PC-9 (cell line): ENCODE measurements at regions not wholly inside any gene's neighbourhood (a gene's known extent, or its start where the extent isn't known, plus 50 kb on each side); places are given as distances from the start of the nearest gene placed in this dataset.

Experiments used
- BruUV-seq: library from RNA; stranded (reverse); fragments of 400-500 nt; replicated peaks from 2 replicates; lab custom pipeline; 2021; lab: Mats Ljungman, UMichigan
- CTCF ChIA-PET: fragments of 300-600 bp; sonication (Branson Sonifier 250); formaldehyde crosslinking; loops from one replicate; lab custom pipeline; 2022; ENCODE audit warnings: antibody characterized with exemption; lab: Charles Lee
- POLR2A ChIA-PET: fragments of 300-600 bp; sonication (Branson Sonifier 250); formaldehyde crosslinking; loops from one replicate; lab custom pipeline; 2022; ENCODE audit warnings: antibody characterized with exemption; ENCODE audit not compliant: unreplicated experiment; lab: Charles Lee
- DNase-seq, 2 experiments: peaks; one replicate each; pipeline versions ENCODE4 v3.0.0 to v3.0.0-alpha.2; 2015 to 2022; ENCODE audit warnings: mixed read lengths in 1 of 2
- H2AFZ ChIP-seq: fragments of 200-600 bp; sonication (generic); 2 replicates; pipeline ENCODE4 v1.8.1; 2017; ENCODE audit warnings: antibody characterized with exemption
- H3F3A ChIP-seq: fragments of 200-600 bp; sonication (generic); 2 replicates; pipeline ENCODE4 v1.8.1; 2017; ENCODE audit warnings: antibody characterized with exemption, mild to moderate bottlenecking, low read depth; ENCODE audit not compliant: insufficient read depth
- H3K27ac ChIP-seq: fragments of 200-600 bp; sonication (generic); 2 replicates; pipeline ENCODE4 v1.6.1; 2016; ENCODE audit warnings: mixed run types
- H3K27me3 ChIP-seq: fragments of 200-600 bp; sonication (generic); 2 replicates; pipeline ENCODE4 v1.6.1; 2016; ENCODE audit warnings: low read depth, mixed run types; ENCODE audit not compliant: insufficient read depth
- H3K36me3 ChIP-seq: fragments of 200-600 bp; sonication (generic); 2 replicates; pipeline ENCODE4 v1.6.1; 2016; ENCODE audit warnings: low read depth, mixed run types
- H3K4me1 ChIP-seq: fragments of 200-600 bp; sonication (generic); replicated peaks from 2 replicates; pipeline ENCODE4 v1.6.1; 2016; ENCODE audit warnings: mixed run types; ENCODE audit not compliant: insufficient read depth
- H3K4me2 ChIP-seq: fragments of 200-600 bp; sonication (generic); 2 replicates; pipeline ENCODE4 v1.6.1; 2017; ENCODE audit warnings: mixed run types
- H3K4me3 ChIP-seq: fragments of 200-600 bp; sonication (generic); 2 replicates; pipeline ENCODE4 v1.6.1; 2016; ENCODE audit warnings: mixed run types
- H3K79me2 ChIP-seq: fragments of 200-600 bp; sonication (generic); 2 replicates; pipeline ENCODE4 v1.6.1; 2017; ENCODE audit warnings: low read depth, mixed run types
- H3K9me2 ChIP-seq: fragments of 200-600 bp; sonication (generic); 2 replicates; pipeline ENCODE4 v1.8.1; 2017; ENCODE audit warnings: mild to moderate bottlenecking; ENCODE audit not compliant: insufficient read depth
- H3K9me3 ChIP-seq: fragments of 200-600 bp; sonication (generic); 2 replicates; pipeline ENCODE4 v1.8.1; 2016; ENCODE audit warnings: low read depth; ENCODE audit not compliant: insufficient read depth
- H4K20me1 ChIP-seq: fragments of 200-600 bp; sonication (generic); 2 replicates; pipeline ENCODE4 v1.8.1; 2017; ENCODE audit not compliant: insufficient read depth
- CTCF ChIP-seq: fragments of 200-600 bp; sonication (generic); conservative IDR thresholded peaks from 2 replicates; pipeline ENCODE4 v1.6.1; 2017; ENCODE audit warnings: mixed run types, antibody characterized with exemption, mild to moderate bottlenecking, moderate library complexity
- EZH2 ChIP-seq: fragments of 200-600 bp; sonication (generic); IDR thresholded peaks from 2 replicates; pipeline ENCODE4 v1.8.0; 2017; ENCODE audit warnings: antibody characterized with exemption, low read depth
- intact Hi-C: fragments of 100-400 bp; cut with micrococcal nuclease; formaldehyde crosslinking; loops from one replicate; pipeline ENCODE4 v1.10.0; 2022; ENCODE audit not compliant: unreplicated experiment

GRCh38 chr6:44554861-44555260 is 167.4 kb downstream of the CDC5L start:
- no TSS peak for BruUV-seq
- H3K36me3 ChIP-seq, result no peaks in the 10 kb centered on the region
- H3K79me2 ChIP-seq, result no peaks in the 10 kb centered on the region
- H3K4me1 ChIP-seq, result no peaks in the 10 kb centered on the region
- peaks cover 20% of the 10 kb centered on the region; the same call in 1 of the 2 replicates for H3K27me3 ChIP-seq
- H3K9me3 ChIP-seq, result no peaks in the 10 kb centered on the region
- TF ChIP-seq EZH2 (no peak), CTCF (no peak)
- no peaks in the 10 kb centered on the region for H4K20me1 ChIP-seq
- no peaks in the 10 kb centered on the region for H3F3A ChIP-seq
- H3K4me3 ChIP-seq, result no peak overlapping the region
- H3K27ac ChIP-seq, result no peak overlapping the region
- CTCF ChIA-PET, result no interaction called here
- POLR2A ChIA-PET, result no interaction called here
- intact Hi-C loops, result no loop called here
- H3K9me2 ChIP-seq, result no peaks in the 10 kb centered on the region
- DNase-seq, result no peak
- H3K4me2 ChIP-seq, result no peak overlapping the region
- no peak overlapping the region for H2AFZ ChIP-seq

GRCh38 chr6:44556046-44556445 is 168.5 kb downstream of the CDC5L start:
- H3K4me1 ChIP-seq, result no peaks in the 10 kb centered on the region
- H3K79me2 ChIP-seq, result no peaks in the 10 kb centered on the region
- no peak overlapping the region for H3K4me2 ChIP-seq
- H4K20me1 ChIP-seq, result no peaks in the 10 kb centered on the region
- no peaks in the 10 kb centered on the region for H3K9me3 ChIP-seq
- H3F3A ChIP-seq, result no peaks in the 10 kb centered on the region
- peaks cover 11% of the 10 kb centered on the region; the same call in 1 of the 2 replicates for H3K27me3 ChIP-seq
- no peaks in the 10 kb centered on the region for H3K9me2 ChIP-seq
- TF ChIP-seq CTCF, result no peak
- H3K36me3 ChIP-seq, result no peaks in the 10 kb centered on the region
- ChIA-PET CTCF (no interaction called here), POLR2A (no interaction called here)
- DNase-seq, result no peak
- no peak overlapping the region for H2AFZ ChIP-seq
- no peak overlapping the region for H3K4me3 ChIP-seq
- H3K27ac ChIP-seq, result no peak overlapping the region
- no TSS peak for BruUV-seq
- intact Hi-C loops, result no loop called here

- no peaks in the 10 kb centered on the region for H3K4me1 ChIP-seq
- TF ChIP-seq CTCF (no peak), EZH2 (no peak)
- no peak for DNase-seq
- no peaks in the 10 kb centered on the region for H4K20me1 ChIP-seq
- H3K36me3 ChIP-seq, result no peaks in the 10 kb centered on the region
- H3K9me3 ChIP-seq, result no peaks in the 10 kb centered on the region
- H3F3A ChIP-seq, result no peaks in the 10 kb centered on the region
- intact Hi-C loops, result no loop called here
- BruUV-seq, result no TSS peak
- no peaks in the 10 kb centered on the region for H3K79me2 ChIP-seq
- H3K27me3 ChIP-seq, result no peaks in the 10 kb centered on the region
- no peak overlapping the region for H3K27ac ChIP-seq
- ChIA-PET CTCF (interaction anchor here (1.0 kb wide), 1 partner anchor 83 kb away, joined by 3 read pairs; no protein-coding TSS in a partner anchor), POLR2A (no interaction called here)
- no peaks in the 10 kb centered on the region for H3K9me2 ChIP-seq
- H3K4me2 ChIP-seq, result no peak overlapping the region
- H2AFZ ChIP-seq, result no peak overlapping the region
- H3K4me3 ChIP-seq, result no peak overlapping the region
These were observed 170.7 kb downstream of the CDC5L start for GRCh38 chr6:44558024-44558831.
